ENCODE measurements at regions not wholly inside any gene's neighbourhood (a gene's known extent, or its start where the extent isn't known, plus 50 kb on each side); places are given as distances from the start of the nearest gene placed in this dataset.

- intact Hi-C loops (cut with DNase I) = no loop called here
- no peak for DNase-seq (ENCODE audit: low spot score)
Observed at GRCh38 chr21:27505516-27505915, 538.6 kb upstream of the ADAMTS5 start.

- DNase-seq (ENCODE audit: low spot score) = no peak
- intact Hi-C loops (cut with DNase I) = no loop called here
Observed at GRCh38 chr21:27502801-27503200, 535.9 kb upstream of the ADAMTS5 start.

- intact Hi-C loops (cut with DNase I) = no loop called here
- no peak for DNase-seq (ENCODE audit: low spot score)
Observed at GRCh38 chr21:27498025-27498424, 531.1 kb upstream of the ADAMTS5 start.

GRCh38 chr21:27495836-27496235, 528.9 kb upstream of the ADAMTS5 start:
- no peak for DNase-seq (ENCODE audit: low spot score)
- intact Hi-C loops (cut with DNase I) = no loop called here

- no peak for DNase-seq (ENCODE audit: low spot score)
Observed at GRCh38 chr21:27493542-27493941, 526.7 kb upstream of the ADAMTS5 start.

GRCh38 chr21:27487676-27488075, 520.8 kb upstream of the ADAMTS5 start:
- intact Hi-C loops (cut with DNase I) = no loop called here
- no peak for DNase-seq (ENCODE audit: low spot score)

More at GRCh38 chr21:27493542-27493941, 526.7 kb upstream of the ADAMTS5 start:
- intact Hi-C loops (cut with DNase I) = no loop called here

- no peak for DNase-seq (ENCODE audit: low spot score)
- intact Hi-C loops (cut with DNase I) = no loop called here
Observed at GRCh38 chr21:27480841-27481261, 514.0 kb upstream of the ADAMTS5 start.

DNA sequence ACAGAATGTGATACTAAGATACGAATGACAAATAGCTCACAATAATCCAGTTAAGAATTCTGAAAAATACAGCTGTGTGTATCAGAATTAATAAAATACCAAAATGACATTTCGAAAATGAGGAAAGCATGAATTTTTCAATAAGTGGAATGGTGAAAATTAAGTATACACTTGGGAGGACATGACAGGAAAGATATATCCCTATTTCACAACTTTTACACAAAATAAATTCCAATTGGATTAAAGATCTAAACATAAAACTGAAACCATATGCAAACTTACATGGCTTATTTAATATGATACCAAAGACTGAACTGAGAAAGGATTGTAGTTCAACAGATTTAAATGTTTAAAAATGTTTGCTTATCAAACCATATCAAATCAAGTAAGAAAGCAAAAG, 510.4 kb upstream of the ADAMTS5 start:
- intact Hi-C loops (cut with DNase I) = no loop called here
- no peak for DNase-seq (ENCODE audit: low spot score)

GRCh38 chr21:27476696-27477095, 509.8 kb upstream of the ADAMTS5 start:
- DNase-seq (ENCODE audit: low spot score) = no peak
- intact Hi-C loops (cut with DNase I) = no loop called here

GRCh38 chr21:27475363-27475955, 508.6 kb upstream of the ADAMTS5 start:
- DNase-seq (ENCODE audit: low spot score) = no peak
- intact Hi-C loops (cut with DNase I) = no loop called here

- no peak for DNase-seq (ENCODE audit: low spot score)
- intact Hi-C loops (cut with DNase I) = no loop called here
Observed at GRCh38 chr21:27467366-27467765, 500.5 kb upstream of the ADAMTS5 start.

DNA sequence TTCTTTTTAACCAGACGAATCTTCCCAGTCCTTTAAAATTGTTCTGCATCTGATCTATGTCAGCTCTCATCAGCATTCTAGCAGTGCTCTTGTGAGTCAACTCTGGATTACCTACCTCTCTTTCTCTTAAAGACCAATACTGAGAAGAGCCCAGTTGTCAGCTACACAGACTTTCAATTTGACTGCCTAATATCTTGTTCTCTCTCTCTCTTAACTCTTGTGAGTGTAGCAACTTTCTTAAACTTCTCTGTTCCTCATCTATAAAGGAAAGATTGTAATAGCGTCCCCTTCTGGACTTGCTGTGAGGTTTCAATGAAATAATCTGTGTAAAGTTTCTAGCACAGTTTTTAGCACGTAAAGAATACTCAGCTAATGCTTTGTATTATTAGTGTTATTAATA, 499.3 kb upstream of the ADAMTS5 start:
- intact Hi-C loops (cut with DNase I) = no loop called here
- no peak for DNase-seq (ENCODE audit: low spot score)

- intact Hi-C loops (cut with DNase I) = no loop called here
- no peak for DNase-seq (ENCODE audit: low spot score)
Observed at GRCh38 chr21:27464648-27465047, 497.8 kb upstream of the ADAMTS5 start.

- DNase-seq (ENCODE audit: low spot score) = no peak
- intact Hi-C loops (cut with DNase I) = no loop called here
Observed at GRCh38 chr21:27462726-27463125, 495.8 kb upstream of the ADAMTS5 start.

GRCh38 chr21:27454234-27454633, 487.3 kb upstream of the ADAMTS5 start:
- intact Hi-C loops (cut with DNase I) = no loop called here

GRCh38 chr21:27451116-27451515, 484.2 kb upstream of the ADAMTS5 start:
- no peak for DNase-seq (ENCODE audit: low spot score)
- intact Hi-C loops (cut with DNase I) = no loop called here

More at GRCh38 chr21:27454234-27454633, 487.3 kb upstream of the ADAMTS5 start:
- no peak for DNase-seq (ENCODE audit: low spot score)

DNA sequence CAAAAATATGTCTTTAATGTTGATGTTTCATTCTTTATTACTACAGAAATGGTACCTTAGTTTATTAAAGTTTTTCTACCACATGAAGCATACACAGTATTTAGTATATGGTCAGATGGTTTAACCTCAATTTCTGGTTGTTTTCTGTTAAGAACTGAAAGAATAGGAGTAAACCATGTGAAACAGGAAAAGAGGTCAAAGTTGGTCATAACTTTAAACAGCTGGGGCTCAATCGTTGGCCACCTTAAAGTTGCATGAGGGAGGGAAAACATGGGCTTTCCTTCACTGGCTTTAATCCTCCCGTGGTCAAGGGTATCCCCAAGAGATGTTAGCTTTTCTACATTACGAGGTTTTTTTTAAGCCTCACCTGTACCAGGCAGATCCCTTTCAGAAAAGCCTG, 483.3 kb upstream of the ADAMTS5 start:
- no peak for DNase-seq (ENCODE audit: low spot score)
- intact Hi-C loops (cut with DNase I) = no loop called here

DNA sequence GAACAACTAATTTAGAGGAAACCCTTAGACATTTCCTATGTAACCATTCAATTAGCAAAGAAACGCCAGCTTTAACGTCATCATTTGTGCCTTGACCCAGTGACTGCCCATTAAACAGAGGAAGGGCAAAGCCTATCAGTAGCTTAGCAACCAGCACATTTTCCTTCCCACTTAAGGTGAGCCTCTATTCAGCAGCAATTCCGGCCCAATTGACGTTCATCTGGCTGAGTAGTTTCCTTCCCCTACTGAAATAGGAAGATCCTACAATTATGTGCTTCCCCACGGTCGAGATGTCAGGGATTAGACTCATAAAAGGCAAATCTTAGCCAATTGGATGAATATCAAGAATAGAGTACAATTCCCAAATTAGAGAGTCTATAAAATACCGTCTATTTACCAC, 482.1 kb upstream of the ADAMTS5 start:
- no peak for DNase-seq (ENCODE audit: low spot score)
- intact Hi-C loops (cut with DNase I) = loop anchor here (5.0 kb wide), 1 partner anchor 77 kb away; no protein-coding TSS in a partner anchor

- DNase-seq (ENCODE audit: low spot score) = no peak
- intact Hi-C loops (cut with DNase I) = loop anchor here (5.0 kb wide), 1 partner anchor 76 kb away; no protein-coding TSS in a partner anchor
Observed at GRCh38 chr21:27447843-27448242, 481.0 kb upstream of the ADAMTS5 start.

GRCh38 chr21:27429710-27430341, 462.9 kb upstream of the ADAMTS5 start:
- no peak for DNase-seq (ENCODE audit: low spot score)
- intact Hi-C loops (cut with DNase I) = loop anchor here (10.0 kb wide), 1 partner anchor 465 kb away; the partner anchor contains the start of gene ADAMTS5

GRCh38 chr21:27426196-27426595, 459.3 kb upstream of the ADAMTS5 start:
- intact Hi-C loops (cut with DNase I) = loop anchor here (10.0 kb wide), 1 partner anchor 461 kb away; the partner anchor contains the start of gene ADAMTS5
- DNase-seq (ENCODE audit: low spot score) = no peak

Data from cardiac septum (tissue), 1 donor.